ENCODE measurements at regions not wholly inside any gene's neighbourhood (a gene's known extent, or its start where the extent isn't known, plus 50 kb on each side); places are given as distances from the start of the nearest gene placed in this dataset.

DNA sequence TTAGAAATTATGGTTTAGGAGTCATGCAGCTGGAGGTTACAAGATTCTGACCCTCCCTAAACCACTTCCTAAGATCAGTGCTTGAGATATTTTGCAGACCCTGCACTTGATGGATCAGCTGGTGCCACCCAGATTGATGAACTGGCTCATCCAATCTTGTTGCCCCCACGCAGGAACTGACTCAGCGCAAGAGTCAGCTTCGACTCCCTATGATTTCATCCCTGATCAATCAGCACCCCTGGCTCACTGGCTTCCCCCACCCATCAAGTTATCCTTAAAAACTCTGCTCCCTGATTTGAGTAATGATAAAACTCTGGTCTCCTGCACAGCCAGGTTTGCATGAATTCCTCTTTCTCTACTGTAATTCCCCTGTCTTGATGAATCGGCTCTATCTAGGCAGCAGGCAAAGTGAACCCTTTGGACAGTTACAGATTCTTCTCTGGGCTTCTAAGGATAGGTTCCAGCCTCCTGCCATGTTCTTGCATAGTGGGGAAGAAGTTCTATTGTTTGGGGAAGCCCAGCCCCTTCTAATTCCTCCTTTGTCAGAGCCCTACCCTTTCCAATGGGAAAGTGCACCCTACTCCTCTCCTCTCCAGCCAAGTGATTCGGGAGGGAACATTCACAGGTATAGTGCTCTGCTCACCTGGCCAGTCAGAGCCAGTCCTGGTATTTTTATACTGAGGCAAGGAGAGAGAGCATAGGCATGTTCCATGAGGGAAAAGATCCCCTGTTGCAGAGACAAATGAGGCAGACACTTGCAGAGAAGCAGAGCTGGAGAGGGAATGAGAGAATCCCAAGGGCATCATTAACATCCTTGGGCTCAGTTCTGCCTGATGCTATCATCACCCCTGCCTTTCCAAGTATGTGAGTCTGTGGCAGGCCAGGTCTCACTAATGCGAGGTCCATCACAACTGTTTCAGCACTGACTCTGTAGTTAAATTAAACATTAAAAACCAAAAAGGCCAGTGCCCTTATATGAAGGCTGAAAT, 224.4 kb upstream of the GALNT17 start:
- no peak for DNase-seq (ENCODE audit: low read depth in 2 of 2)

- no peak for DNase-seq (ENCODE audit: low read depth in 2 of 2)
Measured at GRCh38 chr7:70913924-70914323, 218.0 kb upstream of the GALNT17 start.

GRCh38 chr7:70915067-70915466, 216.9 kb upstream of the GALNT17 start:
- no peak for DNase-seq (ENCODE audit: low read depth in 2 of 2)

DNA sequence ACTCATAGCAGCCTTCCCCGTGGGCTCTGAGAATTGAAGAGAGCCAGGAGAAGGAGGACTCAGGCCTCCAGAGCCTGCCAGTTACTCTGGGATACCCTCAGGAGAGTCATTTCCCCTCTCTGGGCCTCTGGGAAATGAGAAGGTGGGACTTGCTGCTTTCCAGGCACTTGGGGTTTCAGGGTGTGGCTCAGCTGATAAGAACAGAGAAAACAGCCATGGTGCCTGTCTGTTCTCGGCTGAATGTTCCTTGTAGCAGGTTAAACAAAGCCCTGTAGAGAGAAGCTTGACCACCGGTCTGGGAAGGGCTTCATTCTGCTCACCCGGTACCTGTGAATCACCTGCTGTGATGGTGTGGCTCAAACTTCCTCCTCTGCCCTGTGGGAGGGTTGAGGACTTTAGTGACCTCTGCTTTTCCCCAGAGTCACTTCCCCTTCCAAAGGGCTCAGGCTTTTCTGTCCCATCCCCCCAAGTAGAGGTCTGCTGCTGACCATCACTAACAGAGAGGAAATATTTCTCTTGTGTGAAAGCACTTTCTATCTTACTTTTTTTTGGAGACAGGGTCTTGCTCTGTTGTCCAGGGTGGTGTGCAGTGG, 212.4 kb upstream of the GALNT17 start:
- no peak for DNase-seq (ENCODE audit: low read depth in 2 of 2)

GRCh38 chr7:70920876-70921275, 211.1 kb upstream of the GALNT17 start:
- DNase-seq (ENCODE audit: low read depth in 2 of 2) = no peak

- DNase-seq (ENCODE audit: low read depth in 2 of 2) = no peak
Measured at GRCh38 chr7:70923181-70923845, 208.6 kb upstream of the GALNT17 start.

DNA sequence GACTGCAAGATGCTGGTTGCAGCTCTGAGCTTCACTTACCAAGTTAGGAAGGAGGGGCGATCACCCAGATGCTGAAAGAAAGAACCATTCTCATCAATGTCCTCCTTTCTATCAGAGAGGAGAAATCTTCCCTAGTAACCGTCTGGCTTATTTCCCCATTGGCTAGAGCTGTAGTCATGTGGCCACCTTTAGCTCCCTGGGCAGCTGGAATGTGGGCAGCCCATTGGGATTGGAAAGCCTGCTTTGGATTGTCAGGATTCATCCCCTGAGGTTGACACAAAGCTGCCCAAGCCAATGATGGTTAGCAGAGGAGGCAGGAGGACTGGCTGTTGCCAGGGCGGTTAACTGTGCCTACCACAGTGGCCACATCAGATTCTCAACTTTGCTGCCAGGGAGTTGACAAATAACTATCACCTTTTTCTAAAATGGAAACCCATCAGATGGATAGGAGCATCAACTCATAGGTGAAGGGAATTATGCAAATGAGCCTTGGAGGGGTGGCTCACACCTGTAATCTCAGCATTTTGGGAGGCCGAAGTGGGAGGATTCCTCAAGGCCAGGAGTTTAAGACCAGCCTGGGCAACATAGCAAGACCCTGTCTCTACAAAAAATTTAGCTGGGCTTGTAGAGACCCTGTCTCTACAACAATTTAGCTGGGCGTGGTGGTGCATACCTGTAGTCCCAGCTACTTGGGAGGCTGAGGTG, 206.4 kb upstream of the GALNT17 start:
- no peak for DNase-seq (ENCODE audit: low read depth in 2 of 2)

DNA sequence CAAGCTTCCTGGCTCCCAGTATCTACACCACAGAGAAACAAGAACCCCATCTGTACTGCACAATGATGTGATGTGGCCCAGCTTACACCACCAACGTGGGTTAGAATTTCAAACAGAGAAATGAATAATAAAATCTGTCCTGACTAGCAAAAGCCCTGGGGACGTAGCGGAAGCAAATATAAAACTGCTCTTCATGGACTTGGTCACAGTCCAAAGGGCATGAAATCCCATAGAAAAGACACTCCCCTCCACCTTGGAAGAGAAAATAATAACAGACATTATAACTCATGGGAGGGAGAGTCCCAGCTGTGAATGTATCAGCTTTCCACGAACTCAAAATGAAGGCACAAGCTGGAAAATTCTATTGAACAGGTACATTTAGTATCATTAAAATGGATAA, 205.3 kb upstream of the GALNT17 start:
- DNase-seq (ENCODE audit: low read depth in 2 of 2) = no peak

GRCh38 chr7:70935311-70935710, 196.6 kb upstream of the GALNT17 start:
- no peak for DNase-seq (ENCODE audit: low read depth in 2 of 2)

- DNase-seq (ENCODE audit: low read depth in 2 of 2) = no peak
Measured at GRCh38 chr7:70935854-70936253, 196.1 kb upstream of the GALNT17 start.

GRCh38 chr7:70937424-70937823, 194.5 kb upstream of the GALNT17 start:
- DNase-seq (ENCODE audit: low read depth in 2 of 2) = no peak

- no peak for DNase-seq (ENCODE audit: low read depth in 2 of 2)
Measured at GRCh38 chr7:70940597-70940996, 191.3 kb upstream of the GALNT17 start.

DNA sequence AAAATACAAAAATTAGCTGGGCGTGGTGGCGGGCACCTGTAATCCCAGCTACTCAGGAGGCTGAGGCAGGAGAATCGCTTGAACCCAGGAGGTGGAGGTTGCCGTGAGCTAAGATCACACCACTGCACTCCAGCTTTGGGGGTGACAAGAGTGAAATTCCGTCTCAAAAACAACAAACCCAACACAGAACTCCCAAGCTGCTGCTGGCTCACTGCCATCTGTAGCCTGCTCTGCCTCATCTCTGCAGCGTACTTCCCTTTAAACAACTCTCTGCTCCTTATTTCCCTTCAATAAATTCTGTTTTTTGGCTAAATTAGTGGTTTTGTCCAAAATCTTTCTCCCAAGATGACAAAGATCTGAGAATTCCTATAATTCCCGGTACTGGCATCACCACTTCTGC, 189.2 kb upstream of the GALNT17 start:
- no peak for DNase-seq (ENCODE audit: low read depth in 2 of 2)

DNA sequence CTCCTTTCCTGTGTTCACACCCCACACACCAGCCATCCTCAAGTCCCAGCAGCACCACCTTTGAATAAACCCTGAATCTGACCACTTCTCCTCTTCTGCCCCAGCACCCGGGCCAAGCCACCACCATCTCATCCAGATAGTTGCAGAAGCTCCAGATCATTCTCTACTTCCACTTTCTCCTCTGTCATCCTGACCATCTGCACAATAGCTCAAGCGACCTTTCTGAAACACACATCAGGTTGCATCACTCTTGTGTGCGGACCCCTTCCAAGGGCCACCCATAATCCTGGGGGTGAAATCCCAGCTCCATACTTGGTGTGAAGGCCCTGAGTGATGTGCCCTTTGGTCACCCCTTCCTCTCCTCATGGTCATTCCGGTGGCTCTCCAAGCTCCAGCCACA, 187.4 kb upstream of the GALNT17 start:
- DNase-seq (ENCODE audit: low read depth in 2 of 2) = no peak

DNA sequence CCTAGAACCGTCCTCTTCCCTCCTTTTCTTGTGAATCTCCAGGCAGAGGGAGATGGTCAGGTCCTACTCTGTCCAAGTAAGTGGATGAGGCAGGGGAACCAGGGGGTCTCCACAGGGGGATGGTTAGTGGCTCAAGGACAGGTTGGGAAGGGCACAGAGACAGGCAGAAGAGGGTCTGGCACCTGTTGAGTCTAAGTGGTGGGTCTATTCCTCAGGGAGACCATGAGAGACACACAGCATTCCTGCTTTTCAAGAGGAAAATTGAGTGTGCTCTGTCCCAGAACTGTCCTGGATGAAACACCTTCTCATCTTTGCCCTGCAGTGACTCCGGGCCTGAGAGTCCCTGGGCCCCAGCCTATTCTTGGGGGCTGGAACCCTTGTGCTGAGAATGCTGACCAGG, 184.8 kb upstream of the GALNT17 start:
- DNase-seq (ENCODE audit: low read depth in 2 of 2) = no peak

- no peak for DNase-seq (ENCODE audit: low read depth in 2 of 2)
Measured at GRCh38 chr7:70949862-70950261, 182.1 kb upstream of the GALNT17 start.

GRCh38 chr7:70951271-70951962, 180.5 kb upstream of the GALNT17 start:
- no peak for DNase-seq (ENCODE audit: low read depth in 2 of 2)

DNA sequence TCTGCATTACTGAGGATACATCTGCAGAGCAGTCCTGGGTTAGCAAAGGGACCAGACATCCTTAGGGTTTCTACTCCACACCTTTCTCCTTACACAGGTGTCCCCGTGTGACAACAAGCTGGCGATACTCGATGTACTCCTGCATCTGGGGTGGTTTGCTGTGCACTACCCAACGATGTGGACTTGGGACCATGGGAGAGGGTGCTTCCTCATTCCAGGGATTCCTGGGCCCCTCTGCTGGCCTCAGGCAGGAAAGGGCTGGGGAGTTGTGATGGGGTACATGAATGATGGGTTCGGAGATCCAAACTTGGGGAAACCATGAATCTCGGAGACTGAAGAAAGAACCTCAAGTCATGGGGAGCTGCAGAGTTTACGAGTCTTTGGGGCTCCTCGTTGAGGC, 179.6 kb upstream of the GALNT17 start:
- no peak for DNase-seq (ENCODE audit: low read depth in 2 of 2)

DNA sequence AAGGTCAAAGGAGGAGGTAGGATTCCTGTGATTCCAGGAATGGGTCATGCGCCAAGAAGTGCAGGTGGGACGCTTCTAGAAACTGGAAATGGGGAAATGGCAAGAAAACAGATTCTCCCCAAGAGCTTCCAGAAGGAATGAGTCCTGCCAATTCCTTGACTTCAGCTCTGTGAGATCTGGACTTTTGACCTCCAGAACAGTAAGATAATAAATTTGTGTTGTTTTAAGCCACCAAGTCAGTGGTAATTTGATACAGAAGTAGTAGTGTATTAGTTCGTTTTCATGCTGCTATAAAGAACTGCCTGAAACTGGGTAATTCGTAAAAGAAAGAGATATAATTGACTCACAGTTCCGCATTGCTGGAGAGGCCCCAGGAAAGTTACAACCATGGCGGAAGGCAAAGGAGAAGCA, 178.6 kb upstream of the GALNT17 start:
- DNase-seq (ENCODE audit: low read depth in 2 of 2) = no peak

DNA sequence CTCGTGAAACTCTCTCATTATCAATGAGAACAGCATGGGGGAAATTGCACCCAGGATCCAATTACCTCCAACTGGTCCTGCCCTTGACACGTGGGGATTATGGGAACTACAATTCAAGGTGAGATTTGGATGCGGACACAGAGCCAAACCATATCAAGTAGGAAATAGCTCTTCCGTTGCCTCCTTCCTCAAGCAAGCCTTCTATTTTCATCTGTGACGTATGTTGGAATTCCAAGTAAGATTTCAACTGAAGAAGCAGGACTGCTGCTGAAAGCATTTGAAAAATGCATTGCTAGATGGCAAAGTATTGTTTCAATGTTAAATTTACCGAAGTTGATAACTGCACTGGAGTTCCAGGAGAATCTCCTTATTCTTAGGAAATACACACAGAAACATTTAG, 178.1 kb upstream of the GALNT17 start:
- no peak for DNase-seq (ENCODE audit: low read depth in 2 of 2)

DNA sequence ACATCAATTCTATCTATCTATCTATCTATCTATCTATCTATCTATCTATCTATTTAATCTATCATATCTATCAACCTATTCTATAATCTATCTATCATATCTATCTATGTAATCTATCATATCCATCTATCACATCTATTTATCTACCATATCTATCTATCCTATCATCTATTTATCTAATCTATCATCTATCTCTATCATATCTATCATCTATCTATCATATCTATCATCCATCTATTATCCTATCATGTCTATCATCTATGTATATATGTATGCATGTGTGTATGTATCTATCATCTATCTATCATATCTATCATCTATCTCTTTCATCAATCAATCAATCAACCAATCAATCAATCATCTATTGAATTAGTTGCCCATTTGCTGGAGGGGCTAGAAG, 159.3 kb upstream of the GALNT17 start:
- DNase-seq (ENCODE audit: low read depth in 2 of 2) = no peak

DNA sequence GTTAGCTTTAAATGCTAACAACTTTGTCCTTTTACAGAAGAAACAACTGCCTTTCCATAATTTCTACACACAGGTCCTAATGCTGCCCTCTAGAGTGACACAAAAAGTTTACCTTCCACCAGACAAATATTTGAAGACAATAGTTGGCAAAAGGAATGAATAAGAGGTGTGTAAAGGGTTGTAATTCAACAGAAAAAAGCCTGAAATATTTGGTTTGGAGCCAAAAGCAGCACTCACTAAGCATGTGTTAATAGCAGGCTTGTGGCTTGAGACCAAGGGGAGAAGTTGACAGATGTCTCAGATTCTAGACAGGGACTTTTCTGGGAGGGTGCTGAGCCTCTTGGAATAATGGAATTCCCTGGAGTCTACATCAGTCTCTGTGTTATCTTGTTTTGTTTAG, 156.2 kb upstream of the GALNT17 start:
- no peak for DNase-seq (ENCODE audit: low read depth in 2 of 2)

Data from stimulated activated CD4-positive, alpha-beta T cell treated with anti-CD3 and anti-CD28 coated beads, Interleukin-12 subunit alpha, Interleukin-12 subunit beta, amount 100 ng/mL, for 24 hours (primary cell).